ENCODE measurements at regions not wholly inside any gene's neighbourhood (a gene's known extent, or its start where the extent isn't known, plus 50 kb on each side); places are given as distances from the start of the nearest gene placed in this dataset.
"Not testable (repeated sequence)": the region's sequence is repeated elsewhere in the genome, so short reads cannot be mapped to it uniquely, and the experiment has no call there.

DNA sequence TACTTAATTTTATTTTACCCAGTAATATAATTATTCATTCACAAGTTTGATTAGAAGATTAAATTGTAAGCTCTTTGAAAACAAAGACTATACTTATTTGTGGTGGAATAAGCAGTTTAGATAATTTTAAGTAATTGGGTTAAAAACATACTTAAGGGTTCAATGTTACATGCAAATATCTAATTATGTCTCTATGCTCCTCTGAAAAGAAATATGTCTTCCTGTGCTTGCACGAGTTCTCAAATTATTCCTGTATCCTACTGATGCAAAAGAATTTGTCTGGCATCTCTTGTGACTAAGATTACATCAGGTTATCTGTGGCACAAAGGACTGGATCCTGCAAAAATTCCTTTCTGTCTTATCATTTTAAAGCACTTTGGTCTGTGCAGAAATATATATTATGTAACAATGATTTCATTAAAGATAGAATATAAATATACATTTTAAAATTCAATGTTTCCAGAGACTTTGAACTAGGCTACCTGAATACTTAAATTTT, 416.7 kb downstream of the COL11A1 start:
- H3K27ac ChIP-seq, result no peak overlapping the region
- TF ChIP-seq ZFX (IDR thresholded peaks at IDR 0.05; ENCODE audit: borderline replicate concordance), result no peak
- TF ChIP-seq, protein P1, sequence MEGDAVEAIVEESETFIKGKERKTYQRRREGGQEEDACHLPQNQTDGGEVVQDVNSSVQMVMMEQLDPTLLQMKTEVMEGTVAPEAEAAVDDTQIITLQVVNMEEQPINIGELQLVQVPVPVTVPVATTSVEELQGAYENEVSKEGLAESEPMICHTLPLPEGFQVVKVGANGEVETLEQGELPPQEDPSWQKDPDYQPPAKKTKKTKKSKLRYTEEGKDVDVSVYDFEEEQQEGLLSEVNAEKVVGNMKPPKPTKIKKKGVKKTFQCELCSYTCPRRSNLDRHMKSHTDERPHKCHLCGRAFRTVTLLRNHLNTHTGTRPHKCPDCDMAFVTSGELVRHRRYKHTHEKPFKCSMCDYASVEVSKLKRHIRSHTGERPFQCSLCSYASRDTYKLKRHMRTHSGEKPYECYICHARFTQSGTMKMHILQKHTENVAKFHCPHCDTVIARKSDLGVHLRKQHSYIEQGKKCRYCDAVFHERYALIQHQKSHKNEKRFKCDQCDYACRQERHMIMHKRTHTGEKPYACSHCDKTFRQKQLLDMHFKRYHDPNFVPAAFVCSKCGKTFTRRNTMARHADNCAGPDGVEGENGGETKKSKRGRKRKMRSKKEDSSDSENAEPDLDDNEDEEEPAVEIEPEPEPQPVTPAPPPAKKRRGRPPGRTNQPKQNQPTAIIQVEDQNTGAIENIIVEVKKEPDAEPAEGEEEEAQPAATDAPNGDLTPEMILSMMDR (IDR thresholded peaks at IDR 0.05), result no peak

DNA sequence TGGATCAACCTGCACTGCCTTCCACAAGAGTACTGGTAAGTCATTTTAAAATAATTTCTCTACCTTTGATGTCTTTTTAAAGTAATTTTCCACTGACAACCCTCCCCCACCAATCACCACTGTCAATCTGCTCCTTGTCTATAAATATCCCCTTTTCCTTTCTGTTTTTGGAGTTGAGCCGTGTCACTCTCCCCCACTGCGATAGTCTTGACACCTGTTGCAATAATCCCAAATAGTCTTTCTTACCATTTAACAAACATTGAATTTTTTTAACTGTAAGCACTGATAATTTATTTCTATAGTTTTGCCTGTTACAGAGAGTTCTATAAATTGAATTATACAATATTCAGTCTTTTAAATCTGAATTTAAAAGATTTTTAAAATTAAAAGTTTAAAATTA, 420.9 kb downstream of the COL11A1 start:
- no peak for TF ChIP-seq ZFX (IDR thresholded peaks at IDR 0.05; ENCODE audit: borderline replicate concordance)
- TF ChIP-seq, protein P1 (IDR thresholded peaks at IDR 0.05), result no peak
- H3K27ac ChIP-seq, result no peak overlapping the region

DNA sequence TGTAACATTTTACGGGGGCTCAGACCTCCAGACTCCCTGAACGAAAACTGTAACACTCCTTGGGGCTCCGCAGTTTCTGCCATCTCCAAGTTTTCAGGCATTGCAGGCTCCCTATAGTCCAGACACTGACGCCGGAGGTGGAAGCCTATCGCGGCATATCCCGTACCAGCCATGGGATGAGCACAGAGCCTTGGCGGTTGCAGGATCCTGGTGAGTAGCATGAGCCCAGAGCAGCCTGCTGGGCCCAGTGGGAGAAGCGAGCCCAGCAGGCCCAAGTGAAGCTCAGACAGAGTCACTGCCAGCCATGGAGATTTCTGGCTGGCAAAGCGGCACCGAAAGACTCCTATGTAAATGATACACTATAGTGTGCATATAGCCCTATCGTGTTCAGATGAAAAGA, 446.8 kb downstream of the COL11A1 start:
- H3K27ac ChIP-seq, result no peak overlapping the region
- no peak for TF ChIP-seq ZFX (IDR thresholded peaks at IDR 0.05; ENCODE audit: borderline replicate concordance)
- TF ChIP-seq, protein P1 (IDR thresholded peaks at IDR 0.05), result no peak

DNA sequence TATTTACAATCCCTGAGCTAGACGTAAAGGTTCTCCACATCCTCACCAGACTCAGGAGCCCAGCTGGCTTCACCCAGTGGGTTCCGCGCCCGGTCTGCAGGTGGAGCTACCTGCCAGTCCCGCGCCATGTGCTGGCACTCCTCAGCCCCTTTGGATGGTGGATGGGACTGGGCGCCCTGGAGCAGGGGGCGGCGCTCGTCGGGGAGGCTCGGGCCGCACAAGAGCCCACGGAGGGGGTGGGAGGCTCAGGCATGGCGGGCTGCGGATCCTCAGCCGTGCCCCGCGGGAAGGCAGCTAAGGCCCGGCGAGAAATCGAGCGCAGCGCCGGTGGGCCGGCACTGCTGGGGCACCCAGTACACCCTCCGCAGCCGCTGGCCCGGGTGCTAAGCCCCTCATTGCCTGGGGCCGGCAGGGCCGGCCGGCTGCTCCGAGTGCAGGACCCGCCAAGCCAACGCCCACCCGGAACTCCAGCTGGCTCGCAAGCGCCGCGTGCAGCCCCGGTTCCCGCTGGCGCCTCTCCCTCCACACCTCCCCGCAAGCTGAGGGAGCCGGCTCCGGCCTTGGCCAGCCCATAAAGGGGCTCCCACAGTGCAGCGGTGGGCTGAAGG, 448.3 kb downstream of the COL11A1 start:
- not testable (repeated sequence) for H3K27ac ChIP-seq

DNA sequence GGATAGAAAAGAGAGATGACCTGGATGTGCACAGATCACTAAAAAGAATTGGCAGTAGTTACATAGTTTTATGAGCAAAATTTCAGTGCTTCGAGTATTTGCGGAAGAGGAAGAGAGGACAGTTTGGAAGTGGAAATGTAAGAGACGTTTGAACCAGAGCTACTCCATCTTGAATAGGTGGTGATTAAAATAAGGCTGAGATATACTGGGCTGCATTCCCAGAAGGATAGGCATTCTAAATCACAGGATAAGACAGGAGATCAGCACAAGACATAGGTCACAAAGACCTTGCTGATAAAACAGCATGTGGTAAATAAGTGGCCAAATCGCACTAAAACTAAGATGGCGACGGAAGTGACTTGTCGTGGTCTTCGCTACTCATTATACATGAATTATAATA, 453.3 kb downstream of the COL11A1 start:
- H3K27ac ChIP-seq, result no peak overlapping the region
- TF ChIP-seq ZFX (IDR thresholded peaks at IDR 0.05; ENCODE audit: borderline replicate concordance), result no peak
- TF ChIP-seq, protein P1 (IDR thresholded peaks at IDR 0.05), result no peak

DNA sequence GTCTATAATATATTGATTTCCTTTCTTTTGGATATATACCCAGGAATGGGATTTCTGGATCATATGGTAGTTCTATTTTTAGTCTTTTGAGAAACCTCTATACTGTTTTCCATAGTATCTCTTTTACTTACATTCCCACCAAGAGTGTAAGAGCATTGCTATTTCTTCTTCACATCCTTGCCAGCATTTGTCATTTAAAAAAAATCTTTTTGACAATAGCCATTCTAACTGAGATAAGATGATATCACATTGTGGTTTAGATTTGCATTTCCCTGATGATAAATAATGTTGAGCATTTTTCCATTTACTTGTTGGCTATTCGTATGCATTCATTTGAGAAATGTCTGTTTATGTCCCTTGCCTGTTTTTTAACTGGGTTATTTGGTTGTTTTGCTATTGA, 467.4 kb downstream of the COL11A1 start:
- H3K27ac ChIP-seq, result no peak overlapping the region
- TF ChIP-seq, protein P1 (IDR thresholded peaks at IDR 0.05), result no peak
- TF ChIP-seq ZFX (IDR thresholded peaks at IDR 0.05; ENCODE audit: borderline replicate concordance), result no peak

DNA sequence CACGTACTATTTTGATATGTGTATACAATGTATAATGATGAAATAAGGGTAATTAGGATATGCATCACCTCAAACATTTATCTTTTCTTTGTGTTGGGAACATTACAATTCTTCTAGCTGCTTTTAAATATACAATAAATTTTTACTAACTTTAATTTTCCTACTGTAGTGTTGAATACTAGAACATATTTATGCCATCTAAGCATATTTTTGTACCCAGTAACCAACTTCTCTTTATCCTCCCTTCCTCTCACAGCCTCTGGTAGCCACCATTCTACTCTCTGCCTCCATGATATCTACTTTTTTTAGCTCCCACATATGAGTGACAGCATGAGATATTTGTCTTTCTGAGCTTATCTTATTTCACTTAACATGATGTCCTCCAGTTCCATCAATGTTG, 468.0 kb downstream of the COL11A1 start:
- H3K27ac ChIP-seq, result no peak overlapping the region
- TF ChIP-seq, protein P1 (IDR thresholded peaks at IDR 0.05), result no peak
- TF ChIP-seq ZFX (IDR thresholded peaks at IDR 0.05; ENCODE audit: borderline replicate concordance), result no peak

DNA sequence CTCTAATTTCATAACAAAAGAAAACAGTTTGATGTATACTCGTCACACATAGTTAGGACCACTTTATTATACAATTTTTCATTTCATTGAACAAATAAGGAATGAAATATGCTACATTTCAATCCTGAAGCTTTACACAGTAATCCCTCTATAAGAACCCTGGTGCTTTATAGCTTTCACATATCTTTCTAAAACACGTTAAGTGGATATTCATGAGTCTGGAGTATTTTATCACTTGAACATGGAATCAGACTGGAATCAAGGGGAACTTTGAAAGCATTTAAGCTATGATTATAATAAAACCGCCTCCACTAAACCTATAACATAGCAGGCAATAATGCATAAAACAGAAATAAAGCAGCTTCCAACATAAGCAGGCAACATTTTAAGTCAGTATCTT, 476.6 kb downstream of the COL11A1 start:
- no peak overlapping the region for H3K27ac ChIP-seq
- TF ChIP-seq, protein P1 (IDR thresholded peaks at IDR 0.05), result no peak
- no peak for TF ChIP-seq ZFX (IDR thresholded peaks at IDR 0.05; ENCODE audit: borderline replicate concordance)
